SK-N-MC (cell line): ENCODE measurements at regions not wholly inside any gene's neighbourhood (a gene's known extent, or its start where the extent isn't known, plus 50 kb on each side); places are given as distances from the start of the nearest gene placed in this dataset.

Experiments
- EZH2 ChIP-seq: fragments of 200-600 bp; sonication (generic); IDR thresholded peaks from one replicate; pipeline ENCODE4 v1.6.1; 2017; ENCODE audit warnings: antibody characterized with exemption
- POLR2AphosphoS5 ChIP-seq: IDR thresholded peaks from 2 replicates; pipeline ENCODE4 v1.6.1; 2012; ENCODE audit warnings: mild to moderate bottlenecking, low read depth, low read length, borderline replicate concordance

- TF ChIP-seq EZH2: no peak
- no peak for TF ChIP-seq POLR2AphosphoS5
Measured at GRCh38 chr2:125554956-125555355, 1101.0 kb upstream of the GYPC start.
